ENCODE measurements at regions not wholly inside any gene's neighbourhood (a gene's known extent, or its start where the extent isn't known, plus 50 kb on each side); places are given as distances from the start of the nearest gene placed in this dataset.

DNA sequence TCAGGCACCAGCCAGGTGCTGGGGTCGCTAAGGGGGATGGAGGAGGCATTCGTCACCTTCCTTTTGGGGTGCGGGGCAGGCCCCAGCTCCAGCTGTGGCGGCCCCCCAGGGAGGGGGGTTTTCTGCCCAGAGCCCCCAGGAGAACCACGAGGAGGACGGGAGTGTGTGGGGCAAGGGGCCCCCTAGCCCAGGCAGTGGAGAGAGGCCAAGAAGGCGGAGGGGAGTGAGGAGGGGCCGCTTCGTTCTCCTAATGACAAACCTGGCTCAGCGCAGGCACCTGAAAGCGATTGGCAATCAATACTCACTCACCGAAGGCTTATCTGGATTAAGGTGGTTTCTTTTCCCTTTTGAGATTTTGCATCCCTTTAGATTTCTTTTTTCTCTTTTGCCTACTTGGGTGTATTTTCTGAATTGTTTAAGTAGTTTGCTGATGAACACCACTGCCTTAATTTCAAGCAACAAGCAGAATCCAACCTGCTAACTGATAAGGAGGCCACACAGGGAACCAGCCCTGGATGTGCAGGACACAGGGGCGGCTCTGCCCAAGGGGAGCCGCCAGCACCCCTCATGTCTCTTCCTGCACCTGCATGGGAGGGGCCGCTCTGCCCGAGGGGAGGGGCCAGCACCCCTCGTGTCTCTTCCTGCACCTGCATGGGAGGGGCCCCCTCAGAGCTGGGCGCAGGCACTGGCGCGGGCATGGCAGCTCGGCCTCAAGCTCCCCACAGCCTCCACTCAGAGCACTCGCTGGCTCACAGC, 122.3 kb downstream of the BRD1 start:
- no peak overlapping the region for H2AK9ac ChIP-seq (replicated peaks; ENCODE audit: low read depth, low read length, poor library complexity)
- no peaks in the 10 kb centered on the region for H3K36me3 ChIP-seq (ENCODE audit: control insufficient read depth, insufficient read depth, low read length)
- ATAC-seq (ENCODE audit: low read depth) (no peak), DNase-seq (no peak)
- H3K18ac ChIP-seq (ENCODE audit: low read depth, low read length), result no peak overlapping the region
- H3K4me2 ChIP-seq (ENCODE audit: low read depth, low read length), result no peak overlapping the region
- H3K27me3 ChIP-seq (ENCODE audit: control insufficient read depth, insufficient read depth, low read length), result peaks cover 15% of the 10 kb centered on the region
- H3K23ac ChIP-seq (ENCODE audit: low read depth, low read length), result no peak overlapping the region
- POLR2A ChIA-PET (ENCODE audit: unreplicated experiment), result no interaction called here
- H3K4me1 ChIP-seq (ENCODE audit: control insufficient read depth, insufficient read depth, low read length), result no peaks in the 10 kb centered on the region
- CTCF ChIA-PET, result no interaction called here
- no peak overlapping the region for H3K14ac ChIP-seq (replicated peaks; ENCODE audit: low read depth, low read length)
- no peaks in the 10 kb centered on the region for H3K79me1 ChIP-seq (ENCODE audit: low read depth in 1 of 2, low read length in 2 of 2)
- BruUV-seq (replicated peaks), result no TSS peak
- no peak overlapping the region for H3K9ac ChIP-seq (ENCODE audit: low read depth, low read length)
- in situ Hi-C loops (cut with MboI; ENCODE audit: low sequenced_read_pairs), result no loop called here
- H2AK5ac ChIP-seq (ENCODE audit: low read depth, low read length), result no peak overlapping the region
- no peaks in the 10 kb centered on the region for H4K20me1 ChIP-seq (ENCODE audit: insufficient read depth, low read length)
- WGBS, 2 experiments (ENCODE audit: extremely low coverage in 2 of 2, insufficient read length in 1 of 2), result 13% methylated on average over 3 of the region's 22 CpGs; no CpG with 5 or more reads in 1 of the 2 experiments
- H3K9me3 ChIP-seq (ENCODE audit: control insufficient read depth, insufficient read depth, low read length), result no peaks in the 10 kb centered on the region
- H3K56ac ChIP-seq (ENCODE audit: extremely low read depth, insufficient read depth, low read length), result no peak overlapping the region
- dilution Hi-C loops (cut with HindIII; ENCODE audit: low sequenced_read_pairs, unreplicated experiment), result no loop called here
- intact Hi-C loops (cut with micrococcal nuclease), result no loop called here
- H4K8ac ChIP-seq (ENCODE audit: low read depth in 2 of 2, low read length in 2 of 2), result no peak overlapping the region
- no peak overlapping the region for H3K4me3 ChIP-seq (ENCODE audit: insufficient read depth, low read depth, low read length)
- H2BK5ac ChIP-seq (ENCODE audit: low read depth, low read length, poor library complexity, severe bottlenecking), result no peak overlapping the region
- no peak overlapping the region for H2BK15ac ChIP-seq (ENCODE audit: low read depth, low read length)
- H4K5ac ChIP-seq (ENCODE audit: low read depth, low read length), result no peak overlapping the region
- no peak overlapping the region for H2BK20ac ChIP-seq (ENCODE audit: low read depth, low read length)
- H3K9me1 ChIP-seq (ENCODE audit: insufficient read depth, low read length), result no peaks in the 10 kb centered on the region
- no peak overlapping the region for H2AFZ ChIP-seq (replicated peaks; ENCODE audit: low read length, poor library complexity)
- no peak overlapping the region for H3K27ac ChIP-seq (ENCODE audit: insufficient read depth, low read length)
- TF ChIP-seq RFX5 (IDR thresholded peaks at IDR 0.05; ENCODE audit: low read depth, low read length), result no peak
- no peak for TF ChIP-seq CHD1 (IDR thresholded peaks at IDR 0.05; ENCODE audit: low read depth, low read length)
- no peak for TF ChIP-seq RCOR1 (IDR thresholded peaks at IDR 0.05; ENCODE audit: insufficient replicate concordance, low read length)
- TF ChIP-seq MXI1 (IDR thresholded peaks at IDR 0.05; ENCODE audit: borderline replicate concordance, low read depth, low read length), result no peak
- TF ChIP-seq CEBPB (IDR thresholded peaks at IDR 0.05; ENCODE audit: low read depth, low read length), result no peak
- TF ChIP-seq, protein P1, sequence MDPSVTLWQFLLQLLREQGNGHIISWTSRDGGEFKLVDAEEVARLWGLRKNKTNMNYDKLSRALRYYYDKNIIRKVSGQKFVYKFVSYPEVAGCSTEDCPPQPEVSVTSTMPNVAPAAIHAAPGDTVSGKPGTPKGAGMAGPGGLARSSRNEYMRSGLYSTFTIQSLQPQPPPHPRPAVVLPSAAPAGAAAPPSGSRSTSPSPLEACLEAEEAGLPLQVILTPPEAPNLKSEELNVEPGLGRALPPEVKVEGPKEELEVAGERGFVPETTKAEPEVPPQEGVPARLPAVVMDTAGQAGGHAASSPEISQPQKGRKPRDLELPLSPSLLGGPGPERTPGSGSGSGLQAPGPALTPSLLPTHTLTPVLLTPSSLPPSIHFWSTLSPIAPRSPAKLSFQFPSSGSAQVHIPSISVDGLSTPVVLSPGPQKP (IDR thresholded peaks at IDR 0.05; ENCODE audit: borderline replicate concordance, low read depth, low read length), result no peak
- TF ChIP-seq, protein P2, sequence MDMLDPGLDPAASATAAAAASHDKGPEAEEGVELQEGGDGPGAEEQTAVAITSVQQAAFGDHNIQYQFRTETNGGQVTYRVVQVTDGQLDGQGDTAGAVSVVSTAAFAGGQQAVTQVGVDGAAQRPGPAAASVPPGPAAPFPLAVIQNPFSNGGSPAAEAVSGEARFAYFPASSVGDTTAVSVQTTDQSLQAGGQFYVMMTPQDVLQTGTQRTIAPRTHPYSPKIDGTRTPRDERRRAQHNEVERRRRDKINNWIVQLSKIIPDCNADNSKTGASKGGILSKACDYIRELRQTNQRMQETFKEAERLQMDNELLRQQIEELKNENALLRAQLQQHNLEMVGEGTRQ (IDR thresholded peaks at IDR 0.05; ENCODE audit: low read depth, low read length), result no peak
- no peak for TF ChIP-seq FOS (IDR thresholded peaks at IDR 0.05; ENCODE audit: low read depth, low read length)
- TF ChIP-seq POLR2A (IDR thresholded peaks at IDR 0.05; ENCODE audit: low read depth, low read length), result no peak
- TF ChIP-seq SMC3 (IDR thresholded peaks at IDR 0.05; ENCODE audit: low read depth, low read length), result no peak
- no peak overlapping the region for H4K91ac ChIP-seq (ENCODE audit: insufficient read depth, low read depth, low read length)
- H3K4ac ChIP-seq (ENCODE audit: low read depth, low read length), result no peak overlapping the region
- no peak overlapping the region for H2BK120ac ChIP-seq (ENCODE audit: low read depth, low read length)

Data from IMR-90 (cell line).